Endothelial cell of umbilical vein (primary cell): ENCODE measurements at regions not wholly inside any gene's neighbourhood (a gene's known extent, or its start where the extent isn't known, plus 50 kb on each side); places are given as distances from the start of the nearest gene placed in this dataset.

ENCODE experiments used
- BruUV-seq: library from RNA; stranded (reverse); fragments of 400-500 nt; replicated peaks from 2 replicates; lab custom pipeline; 2021; lab: Mats Ljungman, UMichigan
- CTCF ChIA-PET: fragments of 300-600, 350-600 bp; sonication (Branson Sonifier 250); formaldehyde crosslinking; loops from one replicate; lab custom pipeline; 2021; ENCODE audit warnings: antibody characterized with exemption, inconsistent platforms; lab: Charles Lee
- POLR2A ChIA-PET: fragments of 300-600, 350-600 bp; sonication (Branson Sonifier 250); formaldehyde crosslinking; loops from one replicate; lab custom pipeline; 2021; ENCODE audit warnings: antibody characterized with exemption, inconsistent platforms; lab: Charles Lee
- DNase-seq: peaks from one replicate; pipeline ENCODE4 v3.0.0-alpha.2; 2011; ENCODE audit warnings: low read depth, low spot score
- FAIRE-seq: peaks from 2 replicates; lab custom pipeline; 2011; peaks lifted over from hg19 to GRCh38; lab: Jason Lieb, UNC
- H2AFZ ChIP-seq: 2 replicates; pipeline ENCODE4 v1.6.0; 2012; ENCODE audit warnings: low read depth, low read length, control low read depth, inconsistent platforms
- H3K27ac ChIP-seq: 2 replicates; pipeline ENCODE4 v1.5.1; 2011; ENCODE audit warnings: low read depth, mild to moderate bottlenecking, control low read depth, low read length, moderate library complexity; ENCODE audit not compliant: insufficient read depth
- H3K27me3 ChIP-seq, 2 experiments: 2 replicates each; pipeline versions ENCODE4 v1.6.0 to v1.6.1; 2011; ENCODE audit warnings: low read length in 2 of 2, mixed read lengths in 1 of 2; ENCODE audit not compliant: control insufficient read depth in 2 of 2, insufficient read depth in 2 of 2
- H3K36me3 ChIP-seq, 2 experiments: 2 replicates in 1 of 2; 3 replicates in 1 of 2; pipeline ENCODE4 v1.5.1; 2011; ENCODE audit warnings: low read length in 2 of 2, mild to moderate bottlenecking in 1 of 2, moderate library complexity in 1 of 2; ENCODE audit not compliant: control insufficient read depth in 2 of 2, insufficient read depth in 2 of 2; ENCODE audit errors: extremely low read depth in 1 of 2
- H3K4me1 ChIP-seq: 3 replicates; pipeline ENCODE4 v1.5.1; 2011; ENCODE audit warnings: mild to moderate bottlenecking, low read length; ENCODE audit not compliant: control insufficient read depth, insufficient read depth; ENCODE audit errors: extremely low read depth
- H3K4me2 ChIP-seq: 2 replicates; pipeline ENCODE4 v1.6.1; 2011; ENCODE audit warnings: low read length, control low read depth, mixed read lengths; ENCODE audit not compliant: insufficient read depth
- H3K4me3 ChIP-seq, 3 experiments: fragments of 200-600 bp in 1 of 3; sonication (generic), shearing (Covaris generic) in 1 of 3; replicated peaks in 1 of 3; 2 replicates each; pipeline ENCODE4 v1.5.1; 2011 to 2016; ENCODE audit warnings: control low read depth in 3 of 3, low read length in 3 of 3, mild to moderate bottlenecking in 2 of 3, inconsistent platforms in 1 of 3, low read depth in 1 of 3, moderate library complexity in 1 of 3; ENCODE audit not compliant: insufficient read depth in 1 of 3
- H3K79me2 ChIP-seq: 2 replicates; pipeline ENCODE4 v1.6.0; 2012; ENCODE audit warnings: low read length, inconsistent platforms; ENCODE audit not compliant: control insufficient read depth, insufficient read depth
- H3K9ac ChIP-seq: replicated peaks from 2 replicates; pipeline ENCODE3; 2011; ENCODE audit warnings: low read length, control low read depth; ENCODE audit not compliant: insufficient read depth; ENCODE audit errors: extremely low read depth
- H3K9me1 ChIP-seq: replicated peaks from 3 replicates; pipeline ENCODE4 v1.6.0; 2011; ENCODE audit warnings: mild to moderate bottlenecking, low read length; ENCODE audit not compliant: control insufficient read depth, insufficient read depth; ENCODE audit errors: extremely low read depth
- H3K9me3 ChIP-seq: replicated peaks from 2 replicates; pipeline ENCODE4 v1.5.1; 2012; ENCODE audit warnings: low read length, inconsistent platforms; ENCODE audit not compliant: control insufficient read depth, insufficient read depth
- H4K20me1 ChIP-seq: replicated peaks from 2 replicates; pipeline ENCODE3; 2011; ENCODE audit warnings: mild to moderate bottlenecking, low read length; ENCODE audit not compliant: control insufficient read depth, insufficient read depth; ENCODE audit errors: extremely low read depth
- EZH2 ChIP-seq: IDR thresholded peaks from 2 replicates; pipeline ENCODE4 v1.6.1; 2012; ENCODE audit warnings: borderline replicate concordance, low read depth, mild to moderate bottlenecking, moderate library complexity, low read length, inconsistent platforms; ENCODE audit not compliant: severe bottlenecking
- FOS ChIP-seq: IDR thresholded peaks from 2 replicates; pipeline ENCODE4 v1.6.1; 2011; ENCODE audit warnings: mild to moderate bottlenecking, low read length, moderate library complexity, borderline replicate concordance; ENCODE audit not compliant: insufficient read depth
- GATA2 ChIP-seq: IDR thresholded peaks from 2 replicates; pipeline ENCODE4 v1.7.0; 2011; ENCODE audit warnings: low read depth, mild to moderate bottlenecking, moderate library complexity, mixed read lengths, low read length; ENCODE audit not compliant: insufficient read length, insufficient read depth
- JUN ChIP-seq: IDR thresholded peaks from 2 replicates; pipeline ENCODE4 v1.6.1; 2011; ENCODE audit warnings: borderline replicate concordance, low read depth; ENCODE audit not compliant: insufficient read length, insufficient read depth
- MAX ChIP-seq: IDR thresholded peaks from 2 replicates; pipeline ENCODE4 v1.6.1; 2011; ENCODE audit not compliant: insufficient read depth, insufficient read length
- MYC ChIP-seq: IDR thresholded peaks from one replicate; pipeline ENCODE4 v1.6.1; 2011; ENCODE audit warnings: mild to moderate bottlenecking, low read depth, low read length
- POLR2A ChIP-seq: IDR thresholded peaks from 2 replicates; pipeline ENCODE4 v1.6.1; 2012; ENCODE audit warnings: low read depth, mild to moderate bottlenecking, control low read depth, low read length
- POLR2AphosphoS5 ChIP-seq: IDR thresholded peaks from 2 replicates; pipeline ENCODE4 v1.6.1; 2012; ENCODE audit warnings: low read depth, mild to moderate bottlenecking, control low read depth, low read length, moderate library complexity; ENCODE audit not compliant: insufficient read depth
- dilution Hi-C: fragments of 300-500 bp; cut with MboI; formaldehyde crosslinking; loops from one replicate; pipeline ENCODE4 v1.15.0; 2019; ENCODE audit warnings: low sequenced_read_pairs; ENCODE audit not compliant: extremely low pct_ligation_motif_present
- intact Hi-C: fragments of 100-400 bp; cut with micrococcal nuclease; formaldehyde crosslinking; loops from one replicate; pipeline ENCODE4 v1.10.0; 2022
- TF ChIP-seq, protein P1 (sequence below), 2 donors: IDR thresholded peaks; 1 replicate in 1 of 2; 2 replicates in 1 of 2; pipeline ENCODE4 v1.5.1; 2011; ENCODE audit warnings: low read length in 2 of 2, mild to moderate bottlenecking in 2 of 2, moderate library complexity in 2 of 2, control low read depth in 1 of 2, inconsistent platforms in 1 of 2, low read depth in 1 of 2; ENCODE audit not compliant: insufficient read depth in 1 of 2; ENCODE audit errors: extremely low read depth in 1 of 2

DNA sequence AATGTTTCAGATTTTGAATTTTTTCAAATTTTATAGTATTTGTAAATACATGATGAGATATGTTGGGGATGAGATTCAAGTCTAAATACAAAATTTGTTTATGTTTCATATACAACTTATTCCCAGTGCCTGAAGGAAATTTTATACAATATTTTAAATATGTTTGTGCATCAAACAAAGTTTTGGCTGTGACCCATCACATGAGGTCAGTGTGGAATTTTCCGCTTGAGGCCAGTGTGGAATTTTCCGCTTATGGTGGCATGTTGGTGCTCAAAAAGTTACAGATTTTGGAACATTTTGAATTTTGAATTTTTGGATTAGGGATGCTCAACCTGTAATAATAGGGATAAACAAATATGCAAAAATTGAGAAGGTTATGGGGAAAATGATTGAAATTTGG lies 356.6 kb upstream of the JAG1 start:
- Histone ChIP-seq H3K79me2 (no peaks in the 10 kb centered on the region), H3K27me3 (no peaks in the 10 kb centered on the region), H3K4me1 (no peaks in the 10 kb centered on the region), H3K9me1 (no peaks in the 10 kb centered on the region), H4K20me1 (no peaks in the 10 kb centered on the region), H3K9ac (no peak overlapping the region), H2AFZ (no peak overlapping the region), H3K36me3 (no peaks in the 10 kb centered on the region), H3K9me3 (no peaks in the 10 kb centered on the region), H3K4me3 (no peak overlapping the region), H3K4me2 (no peak overlapping the region), H3K27ac (no peak overlapping the region)
- no peak for DNase-seq
- dilution Hi-C loops: no loop called here
- no peak for FAIRE-seq
- intact Hi-C loops: no loop called here
- CTCF ChIA-PET: no interaction called here
- POLR2A ChIA-PET: no interaction called here
- no TSS peak for BruUV-seq
- TF ChIP-seq GATA2 (no peak), MAX (no peak), EZH2 (no peak), MYC (no peak), POLR2AphosphoS5 (no peak), POLR2A (no peak), FOS (no peak), JUN (no peak)
- TF ChIP-seq, protein P1, sequence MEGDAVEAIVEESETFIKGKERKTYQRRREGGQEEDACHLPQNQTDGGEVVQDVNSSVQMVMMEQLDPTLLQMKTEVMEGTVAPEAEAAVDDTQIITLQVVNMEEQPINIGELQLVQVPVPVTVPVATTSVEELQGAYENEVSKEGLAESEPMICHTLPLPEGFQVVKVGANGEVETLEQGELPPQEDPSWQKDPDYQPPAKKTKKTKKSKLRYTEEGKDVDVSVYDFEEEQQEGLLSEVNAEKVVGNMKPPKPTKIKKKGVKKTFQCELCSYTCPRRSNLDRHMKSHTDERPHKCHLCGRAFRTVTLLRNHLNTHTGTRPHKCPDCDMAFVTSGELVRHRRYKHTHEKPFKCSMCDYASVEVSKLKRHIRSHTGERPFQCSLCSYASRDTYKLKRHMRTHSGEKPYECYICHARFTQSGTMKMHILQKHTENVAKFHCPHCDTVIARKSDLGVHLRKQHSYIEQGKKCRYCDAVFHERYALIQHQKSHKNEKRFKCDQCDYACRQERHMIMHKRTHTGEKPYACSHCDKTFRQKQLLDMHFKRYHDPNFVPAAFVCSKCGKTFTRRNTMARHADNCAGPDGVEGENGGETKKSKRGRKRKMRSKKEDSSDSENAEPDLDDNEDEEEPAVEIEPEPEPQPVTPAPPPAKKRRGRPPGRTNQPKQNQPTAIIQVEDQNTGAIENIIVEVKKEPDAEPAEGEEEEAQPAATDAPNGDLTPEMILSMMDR (IDR thresholded peaks at IDR 0.05; ENCODE audit: extremely low read depth in 1 of 2, insufficient read depth in 1 of 2, low read depth in 1 of 2, low read length in 2 of 2): no peak
